RWPE1 (cell line): ENCODE measurements at regions not wholly inside any gene's neighbourhood (a gene's known extent, or its start where the extent isn't known, plus 50 kb on each side); places are given as distances from the start of the nearest gene placed in this dataset.

Source experiments
- CTCF ChIA-PET: fragments of 350-600 bp; sonication (Branson Sonifier 250); formaldehyde crosslinking; extraction: SDS; loops from one replicate; lab custom pipeline; 2021; lab: Yijun Ruan, JAX
- POLR2A ChIA-PET: fragments of 400-600 bp; formaldehyde crosslinking; extraction: SDS; loops from one replicate; lab custom pipeline; 2020; ENCODE audit warnings: antibody characterized with exemption; ENCODE audit not compliant: low non-redundant PET; lab: Yijun Ruan, JAX
- DNase-seq: peaks from one replicate; pipeline ENCODE4 v3.0.0; 2012; ENCODE audit warnings: low spot score
- H3K27ac ChIP-seq: fragments of 450-650 bp; 2 replicates; pipeline ENCODE4 v1.5.1; 2017
- CTCF ChIP-seq: fragments of 450-650 bp; conservative IDR thresholded peaks from 2 replicates; pipeline ENCODE4 v1.5.1; 2017; ENCODE audit warnings: low read depth, mild to moderate bottlenecking

- DNase-seq: peak; percentile 47
- ChIA-PET POLR2A (no interaction called here), CTCF (no interaction called here)
- H3K27ac ChIP-seq: no peak overlapping the region
- no peak for TF ChIP-seq CTCF
These were observed 117.3 kb downstream of the RASSF10 start for GRCh38 chr11:13126430-13126829.

GRCh38 chr11:13127161-13127560, 118.0 kb downstream of the RASSF10 start:
- ChIA-PET CTCF (no interaction called here), POLR2A (no interaction called here)
- no peak for DNase-seq
- no peak overlapping the region for H3K27ac ChIP-seq
- TF ChIP-seq CTCF: no peak

- ChIA-PET CTCF (no interaction called here), POLR2A (no interaction called here)
- TF ChIP-seq CTCF: no peak
- DNase-seq: no peak
- H3K27ac ChIP-seq: no peak overlapping the region
These were observed 119.2 kb downstream of the RASSF10 start for GRCh38 chr11:13128354-13128753.

- TF ChIP-seq CTCF: no peak
- ChIA-PET CTCF (interaction anchor here (0.6 kb wide), 1 partner anchor 121 kb away, joined by 3 read pairs; no protein-coding TSS in a partner anchor), POLR2A (no interaction called here)
- H3K27ac ChIP-seq: no peak overlapping the region
- DNase-seq: no peak
These were observed 125.0 kb downstream of the RASSF10 start for GRCh38 chr11:13134066-13134465.

- POLR2A ChIA-PET: no interaction called here
- TF ChIP-seq CTCF: no peak
- DNase-seq: no peak
- no peak overlapping the region for H3K27ac ChIP-seq
- CTCF ChIA-PET: no interaction called here
These were observed 125.8 kb downstream of the RASSF10 start for GRCh38 chr11:13134886-13135285.

GRCh38 chr11:13135385-13136271, 126.5 kb downstream of the RASSF10 start:
- no peak for DNase-seq
- CTCF ChIA-PET: interaction anchor here (0.6 kb wide), 1 partner anchor 14 kb away, joined by 3 read pairs; no protein-coding TSS in a partner anchor

More at GRCh38 chr11:13135385-13136271, 126.5 kb downstream of the RASSF10 start:
- POLR2A ChIA-PET: no interaction called here
- TF ChIP-seq CTCF: no peak
- no peak overlapping the region for H3K27ac ChIP-seq
